Activated CD8-positive, alpha-beta memory T cell treated with anti-CD3 and anti-CD28 coated beads, Interleukin-2, amount 10 ng/mL, durations not matched to agents 7 days and 5 days (primary cell): ENCODE measurements at regions not wholly inside any gene's neighbourhood (a gene's known extent, or its start where the extent isn't known, plus 50 kb on each side); places are given as distances from the start of the nearest gene placed in this dataset.

Experiments
- ATAC-seq: fragments of 150-1000 bp; cut with Tn5 transposase; one replicate; pipeline ENCODE4 v1.10.0; 2021; ENCODE audit warnings: moderate library complexity
- CTCF ChIA-PET: fragments of 350-600 bp; sonication (Branson Sonifier 250); formaldehyde crosslinking; loops from one replicate; lab custom pipeline; 2021; ENCODE audit warnings: antibody characterized with exemption; lab: Charles Lee
- DNase-seq: peaks from one replicate; pipeline ENCODE4 v3.0.0-alpha.2; 2020
- H3K27ac Mint-ChIP-seq: one replicate; pipeline ENCODE4 v1.8.0; 2021; ENCODE audit warnings: mild to moderate bottlenecking, mixed read lengths
- H3K27me3 Mint-ChIP-seq: one replicate; pipeline ENCODE4 v1.8.0; 2021; ENCODE audit warnings: mixed read lengths
- H3K36me3 Mint-ChIP-seq: one replicate; pipeline ENCODE4 v1.8.0; 2021; ENCODE audit warnings: mild to moderate bottlenecking, mixed read lengths
- H3K4me1 Mint-ChIP-seq: one replicate; pipeline ENCODE4 v1.8.0; 2021; ENCODE audit warnings: mixed read lengths
- H3K4me3 Mint-ChIP-seq: one replicate; pipeline ENCODE4 v1.8.0; 2021; ENCODE audit warnings: mild to moderate bottlenecking, moderate library complexity, mixed read lengths
- H3K9me3 Mint-ChIP-seq: one replicate; pipeline ENCODE4 v1.8.0; 2022; ENCODE audit warnings: low read depth, mixed read lengths

- Mint-ChIP-seq H3K4me1 (no peaks in the 10 kb centered on the region), H3K9me3 (no peaks in the 10 kb centered on the region), H3K27ac (no peak overlapping the region), H3K36me3 (no peaks in the 10 kb centered on the region), H3K4me3 (no peak overlapping the region), H3K27me3 (peaks cover 17% of the 10 kb centered on the region)
- CTCF ChIA-PET, result no interaction called here
- ATAC-seq, result no peak
- no peak for DNase-seq
Observed at GRCh38 chr1:229102741-229103391, 168.0 kb upstream of the RAB4A start.

- Mint-ChIP-seq H3K27me3 (peaks cover 17% of the 10 kb centered on the region), H3K4me3 (no peak overlapping the region), H3K4me1 (no peaks in the 10 kb centered on the region), H3K9me3 (no peaks in the 10 kb centered on the region), H3K36me3 (no peaks in the 10 kb centered on the region), H3K27ac (no peak overlapping the region)
- no peak for ATAC-seq
- CTCF ChIA-PET, result no interaction called here
- no peak for DNase-seq
Observed at GRCh38 chr1:229104654-229105053, 166.3 kb upstream of the RAB4A start.

DNA sequence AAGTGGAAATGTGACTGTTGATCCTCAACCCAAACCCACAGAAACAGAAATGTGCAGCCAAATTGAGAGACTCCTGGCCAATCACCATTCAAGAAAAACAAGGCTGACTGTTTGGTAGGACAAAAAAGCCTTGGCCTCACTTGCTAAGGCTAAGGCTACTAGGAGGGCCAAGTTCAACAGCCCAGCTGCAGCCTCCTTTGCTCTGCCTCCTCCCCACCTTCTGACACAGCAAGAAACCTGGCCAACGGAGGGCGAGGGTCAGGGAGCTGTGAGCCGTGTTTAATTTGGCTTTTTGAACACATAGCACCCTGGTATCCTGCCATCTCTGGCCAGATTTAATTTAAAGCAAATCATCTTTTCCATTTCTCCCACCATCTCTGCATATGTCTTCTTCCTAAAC lies 165.8 kb upstream of the RAB4A start:
- Mint-ChIP-seq H3K27ac (no peak overlapping the region), H3K4me1 (no peaks in the 10 kb centered on the region), H3K36me3 (no peaks in the 10 kb centered on the region), H3K9me3 (no peaks in the 10 kb centered on the region), H3K27me3 (peaks cover 17% of the 10 kb centered on the region), H3K4me3 (no peak overlapping the region)
- ATAC-seq, result no peak
- DNase-seq, result no peak
- CTCF ChIA-PET, result no interaction called here

DNA sequence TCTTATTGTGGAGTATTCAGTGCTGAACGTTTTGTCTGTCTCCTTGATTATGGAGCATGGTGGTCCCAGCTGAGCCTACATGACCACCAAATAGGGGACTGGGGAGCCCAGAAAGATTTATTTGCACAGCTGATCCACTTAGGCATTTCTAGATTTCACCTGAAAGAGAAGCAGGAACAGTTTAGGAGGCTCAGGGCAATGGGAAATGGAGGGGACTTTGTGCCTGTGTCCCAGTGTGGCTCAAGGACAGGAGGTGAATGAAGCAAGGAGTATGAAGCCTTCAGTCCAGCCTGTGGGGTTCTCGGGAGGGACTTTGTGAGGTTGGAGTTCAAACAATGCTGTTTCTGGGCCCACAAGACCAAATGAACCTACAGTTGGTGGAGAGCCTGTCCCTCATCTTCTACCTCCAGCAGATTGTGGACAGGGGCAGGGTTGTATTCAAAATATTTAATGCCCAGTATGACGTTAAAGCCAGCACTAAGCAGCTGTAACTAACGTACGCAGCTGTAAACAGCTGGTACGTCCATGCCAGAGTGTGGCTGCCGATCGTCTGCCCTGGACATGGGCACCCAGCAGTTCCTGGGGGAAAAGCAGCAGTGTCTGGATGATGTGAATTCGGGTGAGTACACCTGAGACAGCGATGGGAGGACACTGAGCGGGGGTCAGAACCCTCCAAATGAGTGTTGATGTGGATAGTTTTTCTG lies 164.9 kb upstream of the RAB4A start:
- H3K27ac Mint-ChIP-seq, result no peak overlapping the region

DNA sequence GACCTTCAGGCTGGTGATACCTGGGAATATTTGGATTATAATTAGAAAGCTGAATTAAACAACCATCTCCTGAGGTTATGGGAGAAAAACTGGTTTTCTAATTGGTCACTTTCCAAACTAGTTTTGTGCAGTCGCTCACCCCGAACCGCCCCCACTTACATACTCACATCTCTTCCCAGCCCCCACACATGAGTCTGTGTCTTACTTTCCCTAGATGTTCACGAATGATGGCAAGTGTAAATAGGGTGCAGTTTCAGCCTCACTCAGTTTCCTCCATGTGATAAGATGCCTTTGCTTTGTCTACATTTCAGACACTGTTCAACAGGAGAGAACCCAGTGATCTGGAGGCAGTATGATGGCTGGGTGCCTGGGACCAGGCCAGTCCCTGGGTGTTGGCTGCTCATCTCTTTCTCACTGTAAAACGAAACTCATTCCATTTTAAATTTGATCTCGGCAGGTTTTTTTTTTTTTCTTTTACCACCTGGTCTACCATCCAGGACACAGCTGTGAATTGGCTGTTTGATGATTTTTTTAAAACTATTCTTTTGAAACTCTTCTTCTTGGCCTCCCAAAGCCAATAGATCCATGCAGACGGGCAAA lies 164.3 kb upstream of the RAB4A start:
- no peaks in the 10 kb centered on the region for H3K36me3 Mint-ChIP-seq
- H3K4me3 Mint-ChIP-seq, result no peak overlapping the region
- H3K9me3 Mint-ChIP-seq, result no peaks in the 10 kb centered on the region
- DNase-seq, result no peak
- no peak overlapping the region for H3K27ac Mint-ChIP-seq
- peaks cover 17% of the 10 kb centered on the region for H3K27me3 Mint-ChIP-seq
- no peak for ATAC-seq
- H3K4me1 Mint-ChIP-seq, result no peaks in the 10 kb centered on the region
- CTCF ChIA-PET, result no interaction called here

More for the DNA sequence above, 164.9 kb upstream of the RAB4A start:
- no peak overlapping the region for H3K4me3 Mint-ChIP-seq
- no peaks in the 10 kb centered on the region for H3K9me3 Mint-ChIP-seq
- H3K4me1 Mint-ChIP-seq, result no peaks in the 10 kb centered on the region
- DNase-seq (no peak), ATAC-seq (no peak)
- H3K36me3 Mint-ChIP-seq, result no peaks in the 10 kb centered on the region
- peaks cover 17% of the 10 kb centered on the region for H3K27me3 Mint-ChIP-seq
- CTCF ChIA-PET, result no interaction called here

- Mint-ChIP-seq H3K4me3 (no peak overlapping the region), H3K9me3 (no peaks in the 10 kb centered on the region), H3K27me3 (peaks cover 17% of the 10 kb centered on the region), H3K27ac (no peak overlapping the region), H3K36me3 (no peaks in the 10 kb centered on the region), H3K4me1 (no peaks in the 10 kb centered on the region)
- CTCF ChIA-PET, result no interaction called here
- ATAC-seq (no peak), DNase-seq (no peak)
Observed at GRCh38 chr1:229107304-229107815, 163.6 kb upstream of the RAB4A start.

DNA sequence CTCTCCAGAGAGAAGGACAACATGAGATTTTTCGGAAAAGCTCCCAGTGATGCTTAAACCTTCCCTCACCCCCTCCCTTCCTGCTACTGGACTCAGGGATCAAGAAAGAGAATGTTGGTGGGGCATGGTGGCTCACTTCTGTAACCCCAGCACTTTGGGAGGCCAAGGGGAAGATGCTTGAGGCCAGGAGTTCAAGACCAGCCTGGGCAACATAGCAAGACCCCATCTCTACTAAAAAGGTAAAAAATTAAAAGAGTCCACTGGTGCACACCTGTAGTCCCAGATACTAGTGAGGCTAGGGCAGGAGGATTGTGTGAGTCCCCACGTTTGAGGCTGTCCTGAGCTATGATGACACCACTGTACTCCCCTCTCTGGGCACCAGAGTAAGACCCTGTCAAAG lies 162.9 kb upstream of the RAB4A start:
- Mint-ChIP-seq H3K9me3 (no peaks in the 10 kb centered on the region), H3K4me3 (no peak overlapping the region), H3K36me3 (no peaks in the 10 kb centered on the region), H3K4me1 (no peaks in the 10 kb centered on the region), H3K27me3 (peaks cover 17% of the 10 kb centered on the region), H3K27ac (no peak overlapping the region)
- ATAC-seq (no peak), DNase-seq (no peak)
- CTCF ChIA-PET, result no interaction called here

- DNase-seq, result no peak
- no peak for ATAC-seq
- CTCF ChIA-PET, result no interaction called here
- Mint-ChIP-seq H3K27ac (no peak overlapping the region), H3K4me1 (no peaks in the 10 kb centered on the region), H3K36me3 (no peaks in the 10 kb centered on the region), H3K9me3 (no peaks in the 10 kb centered on the region), H3K4me3 (no peak overlapping the region), H3K27me3 (peaks cover 17% of the 10 kb centered on the region)
Observed at GRCh38 chr1:229108598-229109201, 162.2 kb upstream of the RAB4A start.

- CTCF ChIA-PET, result no interaction called here
Observed at GRCh38 chr1:229109320-229109761, 161.6 kb upstream of the RAB4A start.

DNA sequence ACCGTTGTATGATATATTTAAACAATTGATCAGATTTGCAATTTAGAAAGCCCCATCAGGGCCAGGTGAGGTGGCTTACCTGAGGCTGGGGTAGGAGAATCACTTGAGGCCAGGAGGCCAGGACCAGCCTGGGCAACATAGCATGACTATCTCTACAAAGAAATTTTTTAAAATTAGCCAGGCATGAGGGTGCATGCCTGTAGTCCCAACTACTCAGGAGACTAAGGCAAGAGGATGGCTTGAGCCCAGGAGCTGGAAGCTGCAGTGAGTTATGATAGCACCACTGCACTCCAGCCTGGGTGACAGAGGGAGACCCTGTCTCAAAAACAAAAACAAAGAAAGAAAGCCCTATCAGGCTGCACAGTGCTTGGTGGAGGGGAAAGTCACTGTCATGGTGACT lies 159.9 kb upstream of the RAB4A start:
- no peaks in the 10 kb centered on the region for H3K36me3 Mint-ChIP-seq
- DNase-seq (no peak), ATAC-seq (no peak)
- no peaks in the 10 kb centered on the region for H3K4me1 Mint-ChIP-seq
- no peak overlapping the region for H3K4me3 Mint-ChIP-seq
- CTCF ChIA-PET, result no interaction called here
- H3K27ac Mint-ChIP-seq, result no peak overlapping the region
- peaks cover 8% of the 10 kb centered on the region for H3K27me3 Mint-ChIP-seq
- no peaks in the 10 kb centered on the region for H3K9me3 Mint-ChIP-seq

More at GRCh38 chr1:229109320-229109761, 161.6 kb upstream of the RAB4A start:
- H3K4me1 Mint-ChIP-seq, result no peaks in the 10 kb centered on the region
- H3K36me3 Mint-ChIP-seq, result no peaks in the 10 kb centered on the region
- peaks cover 17% of the 10 kb centered on the region for H3K27me3 Mint-ChIP-seq
- DNase-seq, result no peak
- H3K27ac Mint-ChIP-seq, result no peak overlapping the region
- no peak overlapping the region for H3K4me3 Mint-ChIP-seq
- no peak for ATAC-seq
- no peaks in the 10 kb centered on the region for H3K9me3 Mint-ChIP-seq

GRCh38 chr1:229111703-229112319 lies 159.1 kb upstream of the RAB4A start:
- peaks cover 2% of the 10 kb centered on the region for H3K27me3 Mint-ChIP-seq
- DNase-seq (no peak), ATAC-seq (no peak)
- CTCF ChIA-PET, result no interaction called here
- H3K4me3 Mint-ChIP-seq, result no peak overlapping the region
- H3K36me3 Mint-ChIP-seq, result no peaks in the 10 kb centered on the region
- no peaks in the 10 kb centered on the region for H3K4me1 Mint-ChIP-seq
- no peak overlapping the region for H3K27ac Mint-ChIP-seq
- no peaks in the 10 kb centered on the region for H3K9me3 Mint-ChIP-seq

GRCh38 chr1:229112832-229113548 lies 157.9 kb upstream of the RAB4A start:
- no peaks in the 10 kb centered on the region for H3K36me3 Mint-ChIP-seq
- H3K27me3 Mint-ChIP-seq, result no peaks in the 10 kb centered on the region
- no peaks in the 10 kb centered on the region for H3K4me1 Mint-ChIP-seq
- no peak overlapping the region for H3K4me3 Mint-ChIP-seq
- DNase-seq (no peak), ATAC-seq (no peak)
- no peak overlapping the region for H3K27ac Mint-ChIP-seq
- CTCF ChIA-PET, result no interaction called here
- H3K9me3 Mint-ChIP-seq, result no peaks in the 10 kb centered on the region

DNA sequence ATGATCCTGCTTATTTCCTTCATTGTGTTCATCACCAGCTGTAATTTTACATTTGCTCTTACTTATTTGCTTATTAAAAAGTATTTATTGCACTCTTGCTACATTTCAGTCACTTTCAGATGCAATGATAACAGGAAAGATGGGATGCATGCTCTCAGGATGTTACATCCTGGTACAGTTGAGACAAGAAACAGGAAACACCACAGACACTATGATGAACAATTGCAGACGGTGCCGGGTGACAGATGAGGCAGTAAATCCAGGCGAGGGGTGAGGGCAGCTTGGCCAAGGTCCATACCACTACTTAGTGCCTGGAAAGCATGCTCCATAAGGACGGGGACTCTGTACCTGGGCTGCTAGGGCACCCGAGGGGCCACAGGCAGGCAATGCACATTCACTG lies 156.6 kb upstream of the RAB4A start:
- Mint-ChIP-seq H3K27me3 (no peaks in the 10 kb centered on the region), H3K4me1 (no peaks in the 10 kb centered on the region), H3K4me3 (no peak overlapping the region), H3K36me3 (no peaks in the 10 kb centered on the region), H3K27ac (no peak overlapping the region), H3K9me3 (no peaks in the 10 kb centered on the region)
- DNase-seq, result no peak
- CTCF ChIA-PET, result no interaction called here
- no peak for ATAC-seq
